ENCODE measurements at regions not wholly inside any gene's neighbourhood (a gene's known extent, or its start where the extent isn't known, plus 50 kb on each side); places are given as distances from the start of the nearest gene placed in this dataset.
"Not testable (repeated sequence)": the region's sequence is repeated elsewhere in the genome, so short reads cannot be mapped to it uniquely, and the experiment has no call there.

DNA sequence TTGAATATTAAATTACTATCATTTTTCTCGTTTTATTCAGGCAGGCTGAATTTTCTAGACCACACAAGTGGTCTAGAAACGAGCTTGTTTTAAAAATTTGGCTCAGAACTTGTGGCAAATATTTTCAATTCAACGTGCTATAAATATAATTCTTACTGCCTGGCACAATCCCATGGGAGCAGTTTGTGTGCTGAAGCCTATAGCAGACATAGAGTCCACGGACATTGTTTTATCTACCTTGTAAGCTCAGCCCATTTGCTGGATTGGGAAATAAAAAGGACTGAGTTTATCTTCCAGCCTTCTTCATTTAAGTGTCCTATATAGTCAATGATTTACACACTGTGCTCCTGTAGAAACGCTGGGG, 103.4 kb downstream of the ZBTB18 start:
- DNase-seq, result no peak
- Histone ChIP-seq H3K27me3 (no peaks in the 10 kb centered on the region), H3K9me3 (no peaks in the 10 kb centered on the region), H3K36me3 (no peaks in the 10 kb centered on the region), H3K4me3 (ENCODE audit: low read depth, low read length) (no peak overlapping the region), H3K4me1 (no peaks in the 10 kb centered on the region; the same call in 1 of the 2 replicates)
- TF ChIP-seq, protein P1, sequence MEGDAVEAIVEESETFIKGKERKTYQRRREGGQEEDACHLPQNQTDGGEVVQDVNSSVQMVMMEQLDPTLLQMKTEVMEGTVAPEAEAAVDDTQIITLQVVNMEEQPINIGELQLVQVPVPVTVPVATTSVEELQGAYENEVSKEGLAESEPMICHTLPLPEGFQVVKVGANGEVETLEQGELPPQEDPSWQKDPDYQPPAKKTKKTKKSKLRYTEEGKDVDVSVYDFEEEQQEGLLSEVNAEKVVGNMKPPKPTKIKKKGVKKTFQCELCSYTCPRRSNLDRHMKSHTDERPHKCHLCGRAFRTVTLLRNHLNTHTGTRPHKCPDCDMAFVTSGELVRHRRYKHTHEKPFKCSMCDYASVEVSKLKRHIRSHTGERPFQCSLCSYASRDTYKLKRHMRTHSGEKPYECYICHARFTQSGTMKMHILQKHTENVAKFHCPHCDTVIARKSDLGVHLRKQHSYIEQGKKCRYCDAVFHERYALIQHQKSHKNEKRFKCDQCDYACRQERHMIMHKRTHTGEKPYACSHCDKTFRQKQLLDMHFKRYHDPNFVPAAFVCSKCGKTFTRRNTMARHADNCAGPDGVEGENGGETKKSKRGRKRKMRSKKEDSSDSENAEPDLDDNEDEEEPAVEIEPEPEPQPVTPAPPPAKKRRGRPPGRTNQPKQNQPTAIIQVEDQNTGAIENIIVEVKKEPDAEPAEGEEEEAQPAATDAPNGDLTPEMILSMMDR (IDR thresholded peaks at IDR 0.05; ENCODE audit: low read depth, low read length), result no peak

DNA sequence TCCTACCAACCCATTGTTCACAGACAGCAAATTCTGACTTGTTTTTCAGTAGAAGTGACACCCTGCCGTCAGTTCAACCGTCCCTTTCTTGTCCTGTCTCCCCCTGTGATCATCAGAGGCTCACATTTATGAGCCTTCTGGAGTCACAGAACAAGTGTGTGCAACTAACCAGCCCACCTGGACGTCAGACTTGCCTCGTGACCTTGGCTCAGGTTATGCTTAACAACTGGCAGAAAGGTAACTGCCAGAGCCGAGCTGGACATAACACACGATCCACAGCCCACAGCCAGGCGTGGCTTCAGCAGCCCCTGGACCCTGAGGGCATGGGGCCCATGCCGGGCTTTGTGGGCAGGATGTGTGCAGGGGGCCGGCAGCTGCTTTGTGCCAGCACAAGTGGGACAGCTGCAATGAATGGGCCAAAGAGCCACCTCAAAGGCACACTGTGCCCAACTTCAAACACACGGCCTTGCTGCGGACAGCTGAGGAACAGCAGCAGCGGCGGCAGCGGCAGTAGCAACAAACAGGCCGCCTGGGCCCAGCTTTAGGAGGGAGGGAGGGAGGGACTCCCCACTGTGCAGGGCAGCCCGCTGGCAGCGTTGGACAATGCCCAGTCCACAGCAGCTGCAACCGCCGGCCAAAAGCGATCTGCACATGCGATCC, 103.9 kb downstream of the ZBTB18 start:
- Histone ChIP-seq H3K4me1 (no peaks in the 10 kb centered on the region; the same call in 1 of the 2 replicates), H3K36me3 (no peaks in the 10 kb centered on the region), H3K27me3 (no peaks in the 10 kb centered on the region), H3K9me3 (no peaks in the 10 kb centered on the region), H3K4me3 (ENCODE audit: low read depth, low read length) (no peak overlapping the region)
- TF ChIP-seq, protein P1 (IDR thresholded peaks at IDR 0.05; ENCODE audit: low read depth, low read length), result no peak
- DNase-seq, result peak; percentile 19

DNA sequence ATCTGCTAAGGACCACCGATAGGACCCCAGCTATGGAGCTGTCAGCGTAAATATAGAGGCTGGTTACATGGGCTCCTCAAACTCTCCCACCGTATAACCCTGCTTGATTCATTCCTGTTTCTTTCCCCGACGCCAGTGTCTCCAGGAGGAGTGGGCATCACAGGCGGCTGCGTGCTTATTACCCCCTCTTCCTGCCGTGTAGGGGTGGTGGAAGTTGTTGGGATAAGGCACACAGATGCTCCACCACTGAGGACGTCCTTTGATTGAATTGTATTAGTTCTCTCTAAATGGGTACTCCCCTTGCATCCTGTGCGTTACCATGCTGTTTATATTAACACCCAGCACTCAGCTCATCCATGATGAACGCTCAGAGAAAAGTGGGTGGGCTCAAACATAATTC, 104.6 kb downstream of the ZBTB18 start:
- no peaks in the 10 kb centered on the region; the same call in 1 of the 2 replicates for H3K4me1 ChIP-seq
- TF ChIP-seq, protein P1 (IDR thresholded peaks at IDR 0.05; ENCODE audit: low read depth, low read length), result no peak
- no peaks in the 10 kb centered on the region for H3K36me3 ChIP-seq
- H3K4me3 ChIP-seq (ENCODE audit: low read depth, low read length), result no peak overlapping the region
- H3K27me3 ChIP-seq, result no peaks in the 10 kb centered on the region
- H3K9me3 ChIP-seq, result no peaks in the 10 kb centered on the region
- no peak for DNase-seq

DNA sequence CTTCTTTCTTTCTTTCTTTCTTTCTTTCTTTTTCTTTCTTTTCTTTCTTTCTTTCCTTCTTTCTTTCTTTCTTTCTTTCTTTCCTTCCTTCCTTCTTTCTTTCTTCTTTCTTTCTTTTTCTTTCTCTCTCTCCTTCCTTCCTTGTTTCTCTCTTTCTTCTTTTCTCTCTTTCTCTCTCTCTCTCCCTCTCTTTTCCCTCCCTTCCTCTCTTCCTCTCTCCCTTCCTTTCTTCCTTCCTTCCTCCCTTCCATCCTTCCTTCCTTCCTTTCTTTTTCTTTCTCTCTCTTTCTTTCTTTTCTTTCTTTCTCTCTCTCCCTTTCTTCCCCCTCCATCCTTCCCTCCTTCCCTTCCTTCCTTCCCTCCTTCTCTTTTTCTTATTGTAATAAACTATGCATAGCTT, 105.5 kb downstream of the ZBTB18 start:
- not testable (repeated sequence) for H3K9me3 ChIP-seq; H3K27me3 ChIP-seq; H3K4me3 ChIP-seq (ENCODE audit: low read depth, low read length); H3K4me1 ChIP-seq; DNase-seq; H3K36me3 ChIP-seq

DNA sequence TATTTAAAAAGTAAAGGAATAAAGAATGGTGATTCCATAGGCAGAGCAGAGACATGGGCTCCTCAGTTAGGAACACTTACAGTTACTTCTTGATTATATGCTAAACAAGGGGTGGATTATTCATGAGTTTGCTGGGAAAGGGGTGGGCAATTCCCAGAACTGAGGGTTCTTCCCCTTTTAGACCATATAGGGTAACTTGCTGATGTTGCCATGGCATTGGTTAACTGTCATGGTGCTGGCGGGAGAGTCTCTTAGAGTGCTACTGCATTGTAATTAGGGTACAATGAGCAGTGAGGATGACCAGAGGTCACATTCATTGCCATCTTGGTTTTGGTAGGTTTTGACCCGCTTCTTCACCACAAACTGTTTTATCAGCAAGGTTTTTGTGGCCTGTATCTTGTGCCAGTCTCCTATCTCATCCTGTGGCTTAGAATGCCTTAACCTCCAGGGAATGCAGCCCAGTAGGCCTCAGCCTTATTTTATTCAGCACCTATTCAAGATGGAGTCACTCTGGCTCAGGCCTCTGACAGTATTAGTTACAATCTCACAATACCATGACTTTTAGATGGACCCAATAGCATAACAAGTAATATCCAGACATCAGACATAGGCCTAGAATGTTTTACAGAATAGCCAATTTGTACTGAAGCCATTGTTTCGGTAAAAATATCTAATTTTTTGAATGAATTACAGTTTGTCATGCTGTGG, 106.8 kb downstream of the ZBTB18 start:
- Histone ChIP-seq H3K4me1 (no peaks in the 10 kb centered on the region; the same call in 1 of the 2 replicates), H3K4me3 (ENCODE audit: low read depth, low read length) (no peak overlapping the region), H3K36me3 (no peaks in the 10 kb centered on the region), H3K9me3 (no peaks in the 10 kb centered on the region), H3K27me3 (no peaks in the 10 kb centered on the region)
- DNase-seq, result no peak
- TF ChIP-seq, protein P1 (IDR thresholded peaks at IDR 0.05; ENCODE audit: low read depth, low read length), result no peak

DNA sequence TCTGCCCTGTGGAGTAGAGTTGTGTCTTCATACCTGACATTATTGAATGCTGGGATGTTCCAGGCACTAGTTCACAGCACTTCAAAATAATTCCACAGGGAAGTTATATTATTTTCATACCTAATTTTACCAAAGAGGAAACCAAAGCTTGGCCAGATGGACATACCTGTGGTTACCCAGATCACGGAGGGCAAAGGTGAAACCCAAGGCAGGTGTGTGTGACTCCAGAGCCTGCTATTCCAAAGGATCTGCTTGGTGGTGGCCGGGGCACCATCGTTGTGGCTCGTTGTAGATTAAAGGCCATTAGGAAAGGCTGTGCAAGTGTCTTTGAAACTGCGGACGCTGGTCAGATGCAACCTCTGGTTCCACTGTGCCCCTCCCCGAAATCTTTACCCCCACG, 108.6 kb downstream of the ZBTB18 start:
- TF ChIP-seq, protein P1 (IDR thresholded peaks at IDR 0.05; ENCODE audit: low read depth, low read length), result no peak
- DNase-seq, result no peak
- Histone ChIP-seq H3K9me3 (no peaks in the 10 kb centered on the region), H3K27me3 (no peaks in the 10 kb centered on the region), H3K36me3 (no peaks in the 10 kb centered on the region), H3K4me1 (peaks cover 5% of the 10 kb centered on the region), H3K4me3 (ENCODE audit: low read depth, low read length) (no peak overlapping the region)
